HepG2 (cell line): ENCODE measurements at regions not wholly inside any gene's neighbourhood (a gene's known extent, or its start where the extent isn't known, plus 50 kb on each side); places are given as distances from the start of the nearest gene placed in this dataset.
A peak's percentile ranks its signal among the peaks of the same experiment; 100 is the strongest.

Source experiments
- ATF1 ChIP-seq: IDR thresholded peaks from 2 replicates; pipeline ENCODE4 v1.6.1; 2016; ENCODE audit warnings: mild to moderate bottlenecking, control low read depth
- CBX1 ChIP-seq: IDR thresholded peaks from one replicate; pipeline ENCODE4 v1.6.1; 2016; ENCODE audit warnings: antibody characterized with exemption, low read depth
- EHMT2 ChIP-seq: fragments of 200-600 bp; sonication (generic); IDR thresholded peaks from 2 replicates; pipeline ENCODE4 v1.7.0; 2017; ENCODE audit warnings: antibody characterized with exemption, low read depth, low read length, borderline replicate concordance
- GMEB2 ChIP-seq: IDR thresholded peaks from 2 replicates; pipeline ENCODE4 v1.6.1; 2016; ENCODE audit warnings: missing biosample characterization, missing genetic modification reagents, low read depth
- HIVEP1 ChIP-seq: sonication (generic); formaldehyde crosslinking; IDR thresholded peaks from 2 replicates; pipeline ENCODE4 v1.4.0; 2020; ENCODE audit warnings: mild to moderate bottlenecking, missing genetic modification reagents
- HMG20A ChIP-seq: IDR thresholded peaks from 2 replicates; pipeline ENCODE4 v1.6.1; 2016; ENCODE audit warnings: borderline replicate concordance
- HMG20B ChIP-seq: conservative IDR thresholded peaks from 2 replicates; pipeline ENCODE4 v1.6.1; 2016; ENCODE audit warnings: missing genetic modification reagents, missing compliant biosample characterization
- HMGXB4 ChIP-seq, 2 experiments: sonication (generic) in 1 of 2; formaldehyde crosslinking in 1 of 2; IDR thresholded peaks; 2 replicates each; pipeline versions ENCODE4 v1.4.0 to v1.6.1; 2018 to 2020; ENCODE audit warnings: missing genetic modification reagents in 2 of 2, borderline replicate concordance in 1 of 2, low read depth in 1 of 2, mild to moderate bottlenecking in 1 of 2, missing biosample characterization in 1 of 2
- MAF1 ChIP-seq: sonication (generic); formaldehyde crosslinking; IDR thresholded peaks from 2 replicates; pipeline ENCODE4 v1.5.0; 2020; ENCODE audit warnings: missing genetic modification reagents, borderline replicate concordance
- MIXL1 ChIP-seq: IDR thresholded peaks from 2 replicates; pipeline ENCODE4 v1.6.1; 2016
- PPARG ChIP-seq: conservative IDR thresholded peaks from 2 replicates; pipeline ENCODE4 v1.6.1; 2016; ENCODE audit warnings: missing biosample characterization, missing genetic modification reagents
- PTBP1 ChIP-seq: fragments of 200-400 bp; formaldehyde crosslinking; IDR thresholded peaks from 2 replicates; pipeline ENCODE4 v1.6.1; 2018; ENCODE audit warnings: low read length, low read depth; ENCODE audit not compliant: poor library complexity, severe bottlenecking
- SNAPC2 ChIP-seq: sonication (generic); formaldehyde crosslinking; IDR thresholded peaks from 2 replicates; pipeline ENCODE4 v1.8.1; 2022; ENCODE audit warnings: mild to moderate bottlenecking, missing genetic modification reagents
- SOX6 ChIP-seq, 2 experiments: fragments of 450-650 bp in 1 of 2; sonication (generic) in 1 of 2; formaldehyde crosslinking in 1 of 2; IDR thresholded peaks; 2 replicates each; pipeline versions ENCODE4 v1.4.0 to v1.6.1; 2017 to 2020; ENCODE audit warnings: antibody characterized with exemption in 1 of 2, mild to moderate bottlenecking in 1 of 2, missing genetic modification reagents in 1 of 2
- SRF ChIP-seq: IDR thresholded peaks from 2 replicates; pipeline ENCODE4 v1.6.1; 2011; ENCODE audit warnings: mild to moderate bottlenecking, low read depth, low read length, moderate library complexity
- SRY ChIP-seq: sonication (generic); formaldehyde crosslinking; IDR thresholded peaks from 2 replicates; pipeline ENCODE4 v1.8.0; 2022; ENCODE audit warnings: mild to moderate bottlenecking, missing genetic modification reagents
- TARDBP ChIP-seq: sonication (generic); formaldehyde crosslinking; IDR thresholded peaks from 2 replicates; pipeline ENCODE4 v1.8.0; 2022; ENCODE audit warnings: mild to moderate bottlenecking, missing genetic modification reagents
- TRIM24 ChIP-seq: sonication (generic); formaldehyde crosslinking; IDR thresholded peaks from 2 replicates; pipeline ENCODE4 v1.8.0; 2022; ENCODE audit warnings: mild to moderate bottlenecking, missing genetic modification reagents
- YEATS2 ChIP-seq: sonication (generic); formaldehyde crosslinking; IDR thresholded peaks from 2 replicates; pipeline ENCODE4 v1.4.0; 2020; ENCODE audit warnings: missing genetic modification reagents, borderline replicate concordance
- ZBTB1 ChIP-seq: sonication (generic); formaldehyde crosslinking; IDR thresholded peaks from 2 replicates; pipeline ENCODE4 v1.4.0; 2020; ENCODE audit warnings: missing genetic modification reagents, borderline replicate concordance
- ZBTB7B ChIP-seq: sonication (generic); formaldehyde crosslinking; IDR thresholded peaks from 2 replicates; pipeline ENCODE4 v1.4.0; 2020; ENCODE audit warnings: missing genetic modification reagents
- ZNF30 ChIP-seq: sonication (generic); formaldehyde crosslinking; IDR thresholded peaks from 2 replicates; pipeline ENCODE4 v1.5.0; 2020; ENCODE audit warnings: mild to moderate bottlenecking, missing genetic modification reagents
- ZNF441 ChIP-seq: sonication (generic); formaldehyde crosslinking; IDR thresholded peaks from 2 replicates; pipeline ENCODE4 v1.7.0; 2021; ENCODE audit warnings: missing genetic modification reagents, borderline replicate concordance
- ZNF574 ChIP-seq: sonication (generic); formaldehyde crosslinking; IDR thresholded peaks from 2 replicates; pipeline ENCODE4 v1.4.0; 2020; ENCODE audit warnings: missing genetic modification reagents
- ZNF670 ChIP-seq: sonication (generic); formaldehyde crosslinking; IDR thresholded peaks from 2 replicates; pipeline ENCODE4 v1.8.0; 2022; ENCODE audit warnings: mild to moderate bottlenecking, missing genetic modification reagents, borderline replicate concordance
- ZNF678 ChIP-seq: sonication (generic); formaldehyde crosslinking; IDR thresholded peaks from 2 replicates; pipeline ENCODE4 v1.4.0; 2020; ENCODE audit warnings: mild to moderate bottlenecking, missing genetic modification reagents

- TF ChIP-seq ZBTB7B (CRISPR knock-in tag) (peak; percentile 60; the same call in 1 of the 2 replicates), TARDBP (CRISPR knock-in tag) (no peak), SNAPC2 (CRISPR knock-in tag) (no peak), SRF (peak; percentile 21; the same call in 1 of the 2 replicates), SOX6 (IDR thresholded peaks at IDR 0.05) (no peak), SOX6 (CRISPR knock-in tag; IDR thresholded peaks at IDR 0.05) (peak; percentile 39; the same call in 1 of the 2 replicates), TRIM24 (CRISPR knock-in tag) (no peak), ZNF670 (no peak), EHMT2 (peak; percentile 39; the same call in 1 of the 2 replicates), SRY (CRISPR knock-in tag) (no peak), ATF1 (CRISPR knock-in tag) (peak; percentile 43; the same call in 1 of the 2 replicates), ZBTB1 (no peak), ZNF574 (CRISPR knock-in tag) (peak; percentile 42; the same call in 1 of the 2 replicates), HMG20B (0 out of 2 replicates have a peak, but pooled peaks have one; percentile 38), ZNF30 (CRISPR knock-in tag) (no peak), MIXL1 (CRISPR knock-in tag) (peak; percentile 39; the same call in 1 of the 2 replicates), ZNF441 (CRISPR knock-in tag) (no peak), HMGXB4 (CRISPR knock-in tag; IDR thresholded peaks at IDR 0.05; ENCODE audit: borderline replicate concordance in 1 of 2, low read depth in 1 of 2) (peak; percentile 79 to 83), PTBP1 (no peak), ZNF678 (CRISPR knock-in tag) (no peak), HIVEP1 (CRISPR knock-in tag) (no peak), GMEB2 (no peak), YEATS2 (CRISPR knock-in tag) (no peak), HMG20A (CRISPR knock-in tag) (no peak), MAF1 (CRISPR knock-in tag) (peak; percentile 76; the same call in 1 of the 2 replicates), PPARG (CRISPR knock-in tag) (0 out of 2 replicates have a peak, but pooled peaks have one; percentile 20), CBX1 (peak; percentile 27)
These were observed 117.5 kb downstream of the GPX5 start (continued) for GRCh38 chr6:28643017-28643740.
